ENCODE measurements at regions not wholly inside any gene's neighbourhood (a gene's known extent, or its start where the extent isn't known, plus 50 kb on each side); places are given as distances from the start of the nearest gene placed in this dataset.

DNA sequence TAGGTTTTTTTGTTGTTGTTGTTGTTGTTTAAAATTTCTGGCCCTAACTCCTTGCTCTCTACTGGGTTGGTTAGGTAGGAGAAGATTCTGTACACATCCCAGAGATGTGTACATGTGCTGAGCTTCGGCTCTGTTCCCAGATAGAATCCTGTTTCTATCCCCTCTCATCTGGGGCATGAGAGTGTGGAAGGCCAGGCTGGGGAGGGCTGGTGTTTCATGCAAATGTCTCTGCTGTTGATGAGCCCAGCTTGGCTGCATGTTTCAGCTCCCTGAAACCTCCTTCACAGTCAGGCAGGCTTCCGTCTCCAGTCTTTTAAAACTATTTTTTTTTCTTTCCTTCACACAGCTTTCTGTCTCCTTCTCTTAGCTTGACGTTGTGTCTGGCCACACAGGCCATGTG lies 526.9 kb upstream of the KLF4 start:
- TF ChIP-seq POLR2A (IDR thresholded peaks at IDR 0.05; ENCODE audit: low read length) (no peak), GATA1 (IDR thresholded peaks at IDR 0.05; ENCODE audit: low read depth, low read length) (no peak)

Measured in erythroblast (primary cell).